ENCODE measurements at regions not wholly inside any gene's neighbourhood (a gene's known extent, or its start where the extent isn't known, plus 50 kb on each side); places are given as distances from the start of the nearest gene placed in this dataset.

GRCh38 chr5:96284727-96285389 lies 148.2 kb downstream of the PCSK1 start:
- no peak for TF ChIP-seq EP300 (IDR thresholded peaks at IDR 0.05; ENCODE audit: low read depth)
- TF ChIP-seq POLR2AphosphoS5 (IDR thresholded peaks at IDR 0.05), result no peak
- TF ChIP-seq CTCF (IDR thresholded peaks at IDR 0.05), result no peak
- TF ChIP-seq POLR2A (IDR thresholded peaks at IDR 0.05), result no peak
